22Rv1 (cell line): ENCODE measurements at regions not wholly inside any gene's neighbourhood (a gene's known extent, or its start where the extent isn't known, plus 50 kb on each side); places are given as distances from the start of the nearest gene placed in this dataset.

Source experiments
- H3K27ac ChIP-seq: fragments of 450-650 bp; 2 replicates; pipeline ENCODE4 v1.5.1; 2017
- ZFX ChIP-seq: fragments of 450-650 bp; IDR thresholded peaks from 2 replicates; pipeline ENCODE4 v1.6.1; 2017; ENCODE audit warnings: antibody characterized with exemption, borderline replicate concordance
- TF ChIP-seq, protein P1 (sequence below): fragments of 450-650 bp; IDR thresholded peaks from 2 replicates; pipeline ENCODE4 v1.5.1; 2017; ENCODE audit warnings: mild to moderate bottlenecking

DNA sequence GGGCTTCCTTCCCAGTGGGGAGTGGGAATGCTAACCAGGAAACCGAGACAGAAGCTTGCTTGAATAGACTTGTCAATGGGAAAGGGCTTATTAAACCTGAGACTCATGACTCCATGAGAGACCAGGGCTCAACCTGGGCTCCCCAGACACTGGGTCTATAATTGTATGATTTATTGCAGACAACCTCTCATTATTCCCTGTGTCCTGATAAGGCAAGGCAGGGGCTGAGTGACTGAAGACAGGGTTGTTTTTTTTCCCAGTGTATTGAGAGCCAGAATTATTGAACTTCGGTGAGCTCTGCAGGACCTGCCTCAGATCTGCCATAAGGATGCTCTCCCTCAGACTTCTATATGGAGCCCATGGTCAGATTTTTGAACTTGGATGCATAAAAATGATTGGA is 79.5 kb upstream of the KLHL25 start:
- H3K27ac ChIP-seq, result no peak overlapping the region
- no peak for TF ChIP-seq ZFX
- TF ChIP-seq, protein P1, sequence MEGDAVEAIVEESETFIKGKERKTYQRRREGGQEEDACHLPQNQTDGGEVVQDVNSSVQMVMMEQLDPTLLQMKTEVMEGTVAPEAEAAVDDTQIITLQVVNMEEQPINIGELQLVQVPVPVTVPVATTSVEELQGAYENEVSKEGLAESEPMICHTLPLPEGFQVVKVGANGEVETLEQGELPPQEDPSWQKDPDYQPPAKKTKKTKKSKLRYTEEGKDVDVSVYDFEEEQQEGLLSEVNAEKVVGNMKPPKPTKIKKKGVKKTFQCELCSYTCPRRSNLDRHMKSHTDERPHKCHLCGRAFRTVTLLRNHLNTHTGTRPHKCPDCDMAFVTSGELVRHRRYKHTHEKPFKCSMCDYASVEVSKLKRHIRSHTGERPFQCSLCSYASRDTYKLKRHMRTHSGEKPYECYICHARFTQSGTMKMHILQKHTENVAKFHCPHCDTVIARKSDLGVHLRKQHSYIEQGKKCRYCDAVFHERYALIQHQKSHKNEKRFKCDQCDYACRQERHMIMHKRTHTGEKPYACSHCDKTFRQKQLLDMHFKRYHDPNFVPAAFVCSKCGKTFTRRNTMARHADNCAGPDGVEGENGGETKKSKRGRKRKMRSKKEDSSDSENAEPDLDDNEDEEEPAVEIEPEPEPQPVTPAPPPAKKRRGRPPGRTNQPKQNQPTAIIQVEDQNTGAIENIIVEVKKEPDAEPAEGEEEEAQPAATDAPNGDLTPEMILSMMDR, result no peak

DNA sequence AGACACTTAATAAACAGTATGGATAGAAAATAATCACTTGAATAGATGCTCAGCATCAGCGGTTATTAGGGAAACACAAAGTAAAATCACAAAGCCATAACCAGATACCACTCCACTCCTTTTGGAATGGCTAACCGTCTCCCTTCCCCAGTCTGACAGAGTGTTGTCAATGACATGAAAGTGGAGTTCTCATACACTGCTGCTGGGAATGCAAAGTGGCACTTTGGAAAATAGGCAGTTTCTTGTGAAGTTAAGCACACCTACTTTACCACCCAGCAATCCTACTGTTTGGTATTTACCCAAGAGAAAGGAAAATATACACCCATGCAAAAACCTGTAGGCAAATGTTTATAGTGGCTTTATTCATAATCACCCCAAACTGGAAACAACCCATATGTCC is 81.0 kb upstream of the KLHL25 start:
- TF ChIP-seq ZFX, result no peak
- TF ChIP-seq, protein P1, result no peak
- H3K27ac ChIP-seq, result no peak overlapping the region

DNA sequence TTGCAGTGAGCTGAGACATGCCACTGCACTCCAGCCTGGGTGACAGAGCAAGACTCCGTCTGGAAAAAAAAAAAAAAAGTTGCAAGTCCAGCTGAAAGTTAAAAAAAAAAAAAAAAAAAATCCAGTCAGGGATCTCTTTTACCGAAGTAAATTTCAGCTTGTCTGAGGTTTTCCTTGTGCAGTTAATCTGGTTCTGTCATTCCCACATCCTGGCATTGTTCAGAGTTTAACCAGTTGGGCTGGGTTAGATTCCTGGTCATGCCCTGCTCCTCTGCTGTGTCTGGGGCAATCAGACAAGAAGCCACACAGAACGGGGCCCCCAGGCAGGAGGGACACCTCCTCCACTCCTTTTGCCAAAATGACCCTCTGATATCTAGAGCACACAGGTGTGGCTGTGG is 84.1 kb upstream of the KLHL25 start:
- no peak for TF ChIP-seq ZFX
- TF ChIP-seq, protein P1, result no peak
- H3K27ac ChIP-seq, result no peak overlapping the region

DNA sequence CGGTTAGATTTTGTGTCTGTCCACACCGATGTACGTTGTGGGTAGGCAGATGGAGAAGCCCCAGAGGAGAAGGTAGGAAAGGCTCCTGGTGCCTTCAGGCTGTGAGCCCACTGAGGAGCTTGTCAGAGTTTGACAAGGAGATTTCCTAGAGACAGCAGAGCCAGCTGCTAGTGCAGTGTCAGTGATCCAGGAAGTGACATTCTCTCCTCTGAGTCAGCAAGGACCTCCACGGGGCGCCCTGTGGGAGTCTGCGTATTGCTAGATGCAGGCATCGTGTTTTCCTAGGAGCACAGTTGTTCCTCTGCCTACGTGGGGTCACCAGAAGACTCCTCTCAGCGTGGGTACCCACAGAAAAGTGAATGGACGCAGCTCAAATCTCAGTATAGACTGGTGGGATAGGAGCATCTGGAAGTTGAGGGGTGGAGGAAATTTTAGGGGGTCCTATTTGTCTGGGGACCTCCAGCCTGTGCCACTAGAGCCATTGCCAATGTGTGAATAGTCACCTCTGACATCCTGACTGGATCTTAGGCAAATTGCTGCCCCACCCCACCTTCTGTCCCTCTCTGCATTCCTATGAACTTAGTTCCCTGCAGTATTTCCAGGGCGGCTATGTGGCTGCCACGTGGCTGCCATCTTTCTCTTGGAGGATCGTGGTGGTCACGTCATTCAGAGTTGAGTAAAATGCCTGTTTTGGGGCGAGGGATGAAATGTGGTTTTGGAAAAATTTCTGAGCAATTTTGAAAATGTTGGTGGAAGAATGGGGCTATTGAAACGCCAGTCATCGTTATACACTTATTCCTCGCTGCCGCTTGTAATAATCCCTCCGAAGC is 84.8 kb upstream of the KLHL25 start:
- no peak overlapping the region for H3K27ac ChIP-seq
- no peak for TF ChIP-seq ZFX
- TF ChIP-seq, protein P1, result no peak

DNA sequence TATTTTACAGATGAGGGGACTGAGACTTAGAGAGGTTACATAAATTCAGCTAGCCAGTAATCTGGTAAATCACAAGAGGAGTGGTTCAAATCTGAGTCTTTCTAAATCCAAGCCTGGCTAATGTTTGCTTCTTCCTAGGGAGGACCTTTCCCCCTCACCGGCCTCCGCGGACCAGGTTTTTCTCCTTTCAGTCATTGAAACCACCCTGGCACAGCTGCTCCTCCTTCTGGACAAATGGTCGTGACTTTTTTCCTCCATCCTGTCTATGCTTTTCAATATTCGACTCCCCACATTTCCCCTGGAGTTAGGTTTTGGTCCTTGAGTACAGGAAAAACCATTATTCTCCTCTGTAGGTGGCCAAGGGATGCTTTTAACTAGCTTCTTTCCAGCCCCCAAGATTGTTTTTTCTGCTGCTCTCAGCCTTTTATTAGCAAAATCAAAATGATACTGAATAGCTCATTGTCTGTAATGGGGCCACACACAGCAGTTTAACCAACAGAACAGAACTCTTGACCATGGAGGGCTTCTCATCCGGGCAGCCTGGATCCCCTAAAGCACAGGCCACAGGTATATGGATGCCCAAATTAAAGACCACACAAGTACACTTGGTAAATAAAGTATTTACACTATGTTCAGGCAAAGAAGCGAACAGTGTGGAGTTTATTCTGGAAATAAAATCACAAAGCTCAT is 85.9 kb upstream of the KLHL25 start:
- no peak overlapping the region for H3K27ac ChIP-seq
- TF ChIP-seq ZFX, result no peak
- TF ChIP-seq, protein P1, result no peak

DNA sequence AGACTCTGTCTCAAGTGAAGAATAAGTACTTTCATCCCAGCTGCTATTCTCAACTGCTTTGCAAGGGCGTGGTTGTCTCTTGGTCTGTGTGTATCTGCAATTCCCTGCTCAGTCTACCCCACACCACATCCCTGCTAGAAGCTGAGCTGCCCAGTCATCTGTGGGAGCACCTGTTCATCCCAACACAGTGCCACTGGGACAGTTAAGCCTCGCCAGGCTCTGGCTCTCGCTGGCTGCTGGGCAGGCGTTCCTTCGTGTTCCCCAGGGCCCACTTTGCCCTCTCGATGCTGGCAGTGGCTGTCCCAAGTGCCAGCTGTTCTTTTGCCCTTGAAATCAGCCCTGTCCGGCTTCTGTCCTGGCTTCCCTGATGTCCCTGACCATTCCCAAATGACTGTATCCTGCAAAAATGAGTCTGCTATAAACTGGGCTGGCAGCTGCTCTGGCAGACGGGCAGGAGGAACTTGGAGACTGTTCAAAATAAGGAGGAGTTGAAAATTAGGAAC is 91.6 kb upstream of the KLHL25 start:
- H3K27ac ChIP-seq, result no peak overlapping the region
- TF ChIP-seq ZFX, result no peak
- TF ChIP-seq, protein P1, result no peak
